HG03045 (cell line): ENCODE measurements at regions not wholly inside any gene's neighbourhood (a gene's known extent, or its start where the extent isn't known, plus 50 kb on each side); places are given as distances from the start of the nearest gene placed in this dataset.
"Not testable (repeated sequence)": the region's sequence is repeated elsewhere in the genome, so short reads cannot be mapped to it uniquely, and the experiment has no call there.

ENCODE experiments used
- ATAC-seq: cut with Tn5 transposase; IDR thresholded peaks from one replicate; pipeline ENCODE4 v1.9.1; 2021; ENCODE audit warnings: mild to moderate bottlenecking, moderate library complexity; ENCODE audit not compliant: unreplicated experiment

DNA sequence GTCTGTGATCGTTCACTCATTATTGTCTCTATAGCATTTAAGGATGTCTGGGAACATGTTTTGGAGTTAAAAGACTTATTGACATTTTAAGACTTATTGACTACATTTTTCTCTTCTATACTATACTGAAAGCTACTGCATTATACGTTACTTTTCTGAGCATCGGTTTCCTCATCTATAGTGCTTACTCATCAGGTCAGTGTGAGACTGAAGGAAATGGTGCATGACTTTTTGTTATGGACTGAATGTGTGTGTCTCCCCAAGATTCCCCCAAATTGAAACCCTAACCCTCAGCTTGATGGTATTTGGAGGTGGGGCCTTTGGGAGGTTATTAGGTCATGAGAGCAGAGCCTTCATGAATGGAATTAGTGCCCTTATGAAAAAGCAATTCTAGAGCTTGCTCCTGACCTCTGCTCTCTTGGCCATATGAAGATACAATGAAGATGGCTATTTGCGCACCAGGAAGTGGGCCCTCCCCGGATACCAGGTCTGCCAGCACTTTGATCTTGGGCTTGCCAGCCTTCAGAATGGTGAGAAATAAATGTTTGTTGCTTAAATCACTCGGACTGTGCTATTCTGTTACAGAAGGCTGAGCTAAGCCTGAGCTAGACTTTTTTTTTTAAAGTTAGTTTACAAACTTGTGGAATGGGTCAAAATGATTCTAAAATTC, 243.7 kb upstream of the RREB1 start:
- no peak for ATAC-seq

DNA sequence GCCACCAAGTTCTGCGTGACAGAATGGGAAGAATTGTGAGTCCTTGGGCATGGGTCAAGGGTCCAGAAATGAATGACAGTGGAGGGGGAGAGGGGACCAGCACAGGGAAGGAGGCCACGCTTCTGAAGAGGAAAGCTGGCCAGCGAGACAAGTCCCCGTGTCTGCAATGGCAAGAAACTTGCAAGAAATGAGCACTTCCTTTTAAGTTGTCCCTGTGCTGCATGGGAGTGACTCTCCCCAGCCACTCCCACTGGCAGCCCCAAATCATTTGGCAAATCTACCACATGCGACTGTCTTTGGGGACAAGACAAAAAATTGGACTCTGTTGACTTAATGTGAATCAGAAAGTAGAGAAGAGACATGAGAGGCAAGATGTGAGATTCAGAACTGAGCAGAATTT, 242.2 kb upstream of the RREB1 start:
- ATAC-seq: no peak

DNA sequence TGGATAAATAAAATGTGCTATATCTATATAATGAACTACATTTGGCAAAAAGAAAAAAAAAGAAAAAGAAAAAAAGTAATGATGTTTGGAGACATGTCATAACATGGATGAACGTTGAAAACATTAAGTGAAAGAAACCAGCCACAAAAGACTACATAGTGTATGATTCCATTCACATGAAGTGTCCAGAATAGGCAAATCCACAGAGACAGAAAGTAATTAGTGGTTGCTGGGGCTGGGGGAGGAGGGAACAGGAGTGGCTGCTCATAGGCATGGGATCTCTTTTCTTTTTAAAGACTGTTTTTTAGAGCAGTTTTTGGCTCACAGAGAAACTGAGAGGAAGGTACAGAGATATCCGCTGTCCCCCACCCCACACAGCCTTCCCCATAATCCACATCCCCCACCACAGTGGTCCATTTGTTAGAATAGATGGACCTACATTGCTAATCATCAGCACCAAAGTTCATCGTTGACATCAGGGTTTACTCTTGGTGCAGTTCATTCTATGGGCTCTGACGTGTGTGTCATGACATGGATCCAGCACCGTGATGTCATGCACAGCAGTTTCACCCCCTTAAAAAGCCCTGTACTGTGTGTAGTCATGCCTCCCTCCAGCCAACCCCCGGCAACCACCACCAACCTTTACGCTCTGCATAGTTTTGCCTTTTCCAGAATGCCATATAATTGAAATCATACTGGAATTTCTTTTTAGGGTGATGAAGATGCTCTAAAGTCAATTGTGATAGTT, 240.9 kb upstream of the RREB1 start:
- ATAC-seq: no peak

DNA sequence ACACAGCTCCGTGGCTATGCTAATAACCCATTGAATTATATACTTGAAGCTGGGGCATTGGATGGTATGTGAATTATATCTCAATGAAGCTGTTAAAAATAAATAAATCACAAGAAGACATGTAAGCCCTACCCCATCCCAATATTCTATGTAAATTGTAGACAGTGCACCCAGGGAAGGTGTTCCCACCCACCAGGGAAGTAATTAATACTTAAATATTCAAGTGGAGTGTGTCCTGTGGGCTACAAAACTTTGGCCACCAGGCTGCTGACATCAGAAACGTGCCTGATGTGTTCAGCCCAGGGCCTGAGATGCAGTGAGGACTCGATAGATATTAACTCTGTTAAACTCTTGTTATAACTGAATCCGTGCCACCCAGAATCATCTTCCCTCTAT, 240.4 kb upstream of the RREB1 start:
- no peak for ATAC-seq

DNA sequence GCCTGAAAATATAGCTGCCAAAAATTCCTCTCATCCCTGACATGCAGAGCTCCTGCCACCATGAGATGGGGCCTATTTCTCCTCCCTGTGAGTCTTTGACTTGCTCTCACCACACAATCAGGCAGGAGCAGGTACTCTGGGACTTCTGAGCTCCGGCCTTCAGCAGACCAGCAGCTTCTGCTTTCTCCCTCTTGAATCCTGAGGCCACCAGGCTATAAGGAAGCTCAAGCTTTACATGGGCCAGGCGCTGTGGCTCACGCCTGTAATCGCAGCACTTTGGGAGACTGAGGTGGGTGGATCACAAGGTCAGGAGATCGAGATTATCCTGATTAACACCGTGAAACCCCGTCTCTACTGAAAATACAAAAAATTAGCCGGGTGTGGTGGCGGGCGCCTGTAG, 238.7 kb upstream of the RREB1 start:
- ATAC-seq: no peak

DNA sequence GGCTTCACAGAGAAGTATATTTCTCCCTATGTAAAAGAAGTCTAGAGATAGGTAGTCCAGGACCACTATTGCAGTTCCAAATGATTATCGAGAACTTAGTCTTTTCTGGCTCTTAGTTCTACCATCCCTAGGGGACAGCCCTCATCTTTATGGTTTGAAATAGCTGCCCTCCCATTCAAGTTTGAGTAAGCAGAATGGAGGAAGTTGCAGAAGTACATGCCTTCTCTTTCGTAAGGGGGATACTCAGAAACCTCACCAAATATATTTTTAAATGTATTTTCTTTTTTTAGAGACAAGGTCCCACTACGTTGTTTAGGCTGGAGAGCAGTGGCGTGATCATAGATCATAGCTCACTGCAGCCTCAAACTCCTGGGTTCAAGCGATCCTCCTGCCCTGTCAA, 236.8 kb upstream of the RREB1 start:
- ATAC-seq: no peak

DNA sequence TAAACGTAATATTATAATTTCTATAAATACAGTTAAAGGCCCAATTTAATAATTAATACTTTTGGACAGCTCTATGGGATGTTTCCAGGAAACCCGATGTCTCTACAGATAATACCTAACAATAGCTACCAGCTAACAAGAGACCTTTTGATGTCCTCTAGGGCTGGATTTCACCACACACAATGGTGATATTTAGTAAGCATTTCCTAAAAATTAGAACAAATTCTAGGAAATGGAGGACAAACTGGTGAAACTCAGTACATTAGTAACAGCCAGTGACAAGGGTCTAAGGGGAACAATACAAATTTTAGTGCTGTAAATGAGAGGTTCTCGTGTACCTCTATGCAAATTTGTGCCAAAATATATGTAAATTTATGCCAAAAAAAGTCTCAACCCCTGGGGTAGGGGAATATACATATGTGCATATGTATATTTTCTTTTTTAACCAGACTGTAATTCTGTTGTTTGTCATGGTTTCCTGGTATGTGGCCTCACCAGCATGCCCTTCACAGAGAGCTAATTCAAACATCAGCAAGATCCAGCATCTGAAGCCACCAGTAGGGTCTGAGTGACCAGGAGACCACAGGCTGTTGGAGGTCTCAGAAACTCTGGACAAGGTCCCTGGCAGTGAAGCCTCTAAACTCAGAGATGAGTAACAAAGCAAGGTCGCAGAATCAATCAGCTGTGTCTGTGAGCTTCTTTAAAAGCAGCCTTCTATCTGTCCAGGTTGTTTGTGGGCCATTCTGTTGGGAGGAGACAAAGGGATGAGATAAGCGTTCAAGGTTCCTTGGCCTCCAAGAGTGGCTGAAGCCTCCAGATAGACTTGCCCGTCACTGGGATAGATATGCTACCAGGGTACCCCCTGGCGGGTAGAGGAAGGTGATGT, 235.1 kb upstream of the RREB1 start:
- no peak for ATAC-seq

DNA sequence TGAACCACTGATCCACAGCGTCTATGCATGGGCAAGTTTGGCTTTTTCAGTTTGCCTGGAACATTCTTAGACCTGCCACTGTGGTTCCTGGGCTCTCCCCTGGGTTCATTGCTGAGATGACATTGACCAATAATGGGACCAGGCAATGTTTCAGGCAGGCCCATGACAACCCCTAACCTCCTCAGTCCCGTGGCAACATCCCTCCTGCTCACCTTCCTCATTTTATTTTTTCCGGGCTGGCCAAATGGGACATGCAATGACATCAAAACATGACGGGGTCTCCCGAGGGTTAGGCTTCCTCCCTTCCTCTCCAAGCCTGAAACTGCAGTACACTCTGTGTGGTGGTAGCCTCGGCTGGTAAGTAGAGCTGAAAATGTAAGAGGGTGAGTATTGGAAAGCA, 234.0 kb upstream of the RREB1 start:
- ATAC-seq: no peak

DNA sequence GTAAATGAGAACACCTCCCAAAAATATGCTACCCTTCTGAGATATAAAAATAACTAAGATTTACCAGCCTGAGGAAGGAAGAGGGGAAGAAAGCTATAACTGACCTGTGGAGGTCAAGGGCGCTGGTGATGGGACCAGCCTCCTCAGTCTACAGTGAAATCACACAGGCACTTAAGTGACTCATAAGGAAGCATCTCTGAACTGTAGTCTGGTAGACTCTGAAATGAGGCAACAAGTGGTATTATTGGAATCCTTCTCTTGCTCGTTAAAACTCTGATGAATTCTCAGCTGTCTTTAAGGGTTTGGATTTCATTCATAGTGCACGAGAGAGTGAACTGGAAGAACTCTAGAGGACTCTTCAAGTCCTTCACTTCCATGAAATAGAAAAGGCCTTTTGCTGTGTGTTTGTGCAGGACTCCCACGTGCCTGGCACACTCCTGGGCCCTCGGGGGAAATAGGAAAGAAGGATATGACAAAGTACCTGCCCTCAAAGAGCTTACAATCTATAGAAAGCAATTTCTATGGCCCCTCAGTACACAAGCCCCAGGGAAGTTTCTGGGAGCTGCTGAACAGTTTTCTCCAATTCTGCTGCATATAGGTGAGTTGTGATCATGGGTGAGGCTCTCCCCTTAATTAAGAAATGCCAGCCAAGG, 231.8 kb upstream of the RREB1 start:
- ATAC-seq: no peak

DNA sequence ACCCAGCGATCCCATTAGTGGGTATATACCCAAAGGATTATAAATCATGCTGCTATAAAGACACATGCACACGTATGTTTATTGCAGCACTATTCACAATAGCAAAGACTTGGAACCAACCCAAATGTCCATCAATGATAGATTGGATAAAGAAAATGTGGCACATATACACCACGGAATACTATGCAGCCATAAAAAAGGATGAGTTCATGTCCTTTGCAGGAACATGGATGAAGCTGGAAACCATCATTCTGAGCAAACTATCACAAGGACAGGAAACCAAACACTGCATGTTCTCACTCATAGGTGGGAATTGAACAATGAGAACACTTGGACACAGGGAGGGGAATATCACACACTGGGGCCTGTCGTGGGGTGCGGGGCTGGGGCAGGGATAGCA, 230.0 kb upstream of the RREB1 start:
- ATAC-seq: not testable (repeated sequence)

DNA sequence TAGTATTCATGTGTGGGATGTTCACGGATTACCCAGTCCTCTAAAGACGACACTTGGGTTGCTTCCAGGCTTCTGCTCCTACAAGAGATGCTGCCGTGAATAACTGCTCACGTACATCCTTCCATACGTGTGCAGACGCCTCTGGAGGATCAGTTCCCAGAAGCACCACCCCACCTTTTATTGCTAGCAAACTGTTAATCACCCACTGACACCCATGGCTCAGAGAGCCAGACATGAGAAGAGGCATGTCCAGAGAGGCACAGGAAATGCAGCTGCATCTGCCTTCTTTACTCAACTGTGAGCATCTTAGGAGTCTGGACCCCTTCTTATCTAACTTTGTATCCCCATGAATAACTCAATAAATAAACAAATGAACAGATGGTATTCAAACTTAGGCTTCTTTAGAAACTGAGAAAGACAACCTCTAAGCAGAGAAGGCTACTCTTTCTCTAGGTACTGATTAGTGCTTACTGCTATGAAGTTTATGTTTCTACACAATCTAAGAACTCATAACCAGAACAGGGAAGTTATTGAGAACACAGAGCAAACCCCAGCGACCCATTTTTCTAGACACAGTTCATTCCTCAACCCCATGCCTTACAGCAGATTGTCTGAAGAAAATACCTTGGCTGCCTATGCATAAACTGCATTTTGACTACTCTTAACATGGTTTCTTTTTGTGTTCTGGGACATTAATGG, 228.7 kb upstream of the RREB1 start:
- no peak for ATAC-seq

DNA sequence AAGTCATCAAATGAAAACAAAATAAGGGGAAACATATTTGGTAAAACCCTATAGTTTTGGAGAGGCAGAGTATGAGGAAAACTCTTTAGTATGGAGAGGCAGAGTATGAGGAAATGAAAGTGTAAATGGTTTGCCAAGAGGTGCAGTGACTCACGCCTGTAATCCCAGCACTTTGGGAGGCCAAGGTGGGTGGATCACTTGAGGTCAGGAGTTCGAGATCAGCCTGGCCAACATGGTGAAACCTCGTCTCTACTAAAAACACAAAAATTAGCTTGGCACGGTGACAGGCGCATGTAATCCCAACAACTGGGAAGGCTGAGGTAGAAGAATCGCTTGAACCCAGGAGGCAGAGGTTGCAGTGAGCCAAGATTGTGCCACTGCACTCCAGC, 228.2 kb upstream of the RREB1 start:
- not testable (repeated sequence) for ATAC-seq

DNA sequence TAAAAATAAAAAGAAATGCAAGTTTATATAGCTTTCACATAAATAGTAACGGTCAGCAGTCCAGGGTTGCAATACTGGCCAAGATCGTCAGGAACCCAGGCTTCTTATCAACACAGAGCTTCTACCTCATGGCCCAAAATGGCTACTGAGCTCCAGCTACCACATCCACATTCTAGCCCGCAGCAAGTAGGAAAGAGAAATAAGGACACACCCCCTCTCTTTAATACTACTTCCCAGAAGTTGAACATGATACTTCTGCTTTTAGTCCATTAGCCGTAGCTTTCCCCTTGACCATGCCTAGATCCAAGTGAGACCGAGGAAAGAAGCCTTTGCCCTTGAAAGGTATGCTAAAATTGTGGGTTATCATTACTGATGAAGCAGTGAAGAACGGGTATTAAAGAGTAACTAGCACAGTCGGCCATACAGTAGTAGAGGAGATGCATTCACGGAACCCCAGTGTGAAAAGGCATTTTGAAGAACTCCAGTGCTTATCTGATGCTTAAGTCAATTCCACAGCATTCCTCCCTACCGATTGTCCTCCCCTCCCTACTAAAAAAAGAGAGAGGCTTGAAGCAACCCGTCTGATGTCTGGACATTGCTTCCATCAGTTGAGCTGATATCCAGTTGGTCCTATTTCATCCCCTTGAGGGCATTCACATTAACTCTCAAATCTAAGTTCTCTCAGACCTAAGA, 226.9 kb upstream of the RREB1 start:
- no peak for ATAC-seq

DNA sequence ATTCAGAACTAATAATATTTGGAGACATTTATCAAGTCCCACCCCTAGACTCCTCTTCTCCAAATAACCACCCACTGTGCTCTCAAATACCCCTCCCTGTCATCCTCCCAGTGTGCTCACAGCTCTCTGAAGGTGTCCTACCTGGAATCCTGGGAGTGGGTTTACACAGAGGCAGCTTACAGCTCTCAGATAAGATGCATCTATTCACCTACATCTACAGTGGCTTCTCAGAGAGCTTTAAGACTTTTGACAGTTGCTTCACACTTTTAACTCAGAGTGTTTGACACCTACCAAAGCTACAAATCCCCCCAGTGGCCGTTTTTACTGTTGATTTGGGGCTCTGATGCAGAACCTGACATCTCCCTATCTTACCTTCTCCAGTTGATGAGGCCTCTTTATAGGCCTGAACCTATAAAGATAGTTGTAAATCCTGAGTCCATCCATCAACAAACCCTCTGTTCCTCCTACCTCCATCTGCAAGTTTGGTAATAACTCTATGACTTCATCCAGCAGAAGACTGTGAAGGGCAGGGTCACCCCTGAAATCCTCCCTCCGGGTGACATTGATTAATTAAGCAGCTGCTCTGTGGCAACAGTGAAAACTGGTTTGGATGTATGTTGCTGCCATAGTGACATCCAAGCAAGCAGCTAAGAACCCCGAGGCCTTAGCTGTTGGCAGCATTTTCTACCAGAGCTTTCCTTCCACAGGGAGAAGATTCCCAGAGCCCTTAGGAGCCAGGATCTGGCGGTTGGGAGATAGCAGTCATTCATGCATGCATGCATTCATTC, 226.1 kb upstream of the RREB1 start:
- no peak for ATAC-seq

DNA sequence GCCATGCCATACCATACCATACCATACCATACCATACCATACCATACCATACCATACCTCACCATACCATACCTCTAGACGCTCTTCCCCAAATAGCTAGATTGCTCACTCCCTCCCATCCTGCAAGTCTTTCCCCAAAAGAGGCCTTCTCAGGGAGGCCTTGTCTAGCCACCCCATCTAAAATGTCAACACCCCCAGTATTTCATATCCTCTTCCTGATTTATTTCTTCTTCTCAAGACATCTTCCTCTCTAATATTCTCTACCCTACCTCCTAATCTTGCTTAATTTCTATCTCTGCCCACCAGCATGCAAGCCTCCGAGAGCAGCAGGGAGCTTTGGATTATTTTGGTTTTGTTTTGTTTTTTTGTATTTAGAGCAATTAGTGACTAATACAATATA, 225.2 kb upstream of the RREB1 start:
- no peak for ATAC-seq

DNA sequence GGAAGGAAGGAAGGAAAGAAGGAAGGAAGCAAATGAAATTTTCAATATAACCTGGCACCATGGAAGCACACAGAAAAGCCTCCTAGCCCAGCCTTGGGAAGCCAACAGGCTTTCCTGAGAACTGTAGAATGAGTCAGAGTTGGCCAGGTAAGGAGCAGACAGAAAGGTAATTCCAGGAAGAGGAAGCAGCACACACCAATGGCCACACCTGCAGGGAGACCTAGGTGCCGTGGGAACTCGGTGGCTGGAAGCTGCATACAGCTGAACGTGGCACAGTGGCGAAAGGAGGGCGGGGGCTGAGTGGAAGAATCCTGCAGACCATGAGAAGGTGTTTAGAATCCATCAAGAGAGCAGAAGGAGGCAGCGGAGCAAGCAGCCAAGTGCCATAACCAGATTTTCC, 224.8 kb upstream of the RREB1 start:
- ATAC-seq: no peak

DNA sequence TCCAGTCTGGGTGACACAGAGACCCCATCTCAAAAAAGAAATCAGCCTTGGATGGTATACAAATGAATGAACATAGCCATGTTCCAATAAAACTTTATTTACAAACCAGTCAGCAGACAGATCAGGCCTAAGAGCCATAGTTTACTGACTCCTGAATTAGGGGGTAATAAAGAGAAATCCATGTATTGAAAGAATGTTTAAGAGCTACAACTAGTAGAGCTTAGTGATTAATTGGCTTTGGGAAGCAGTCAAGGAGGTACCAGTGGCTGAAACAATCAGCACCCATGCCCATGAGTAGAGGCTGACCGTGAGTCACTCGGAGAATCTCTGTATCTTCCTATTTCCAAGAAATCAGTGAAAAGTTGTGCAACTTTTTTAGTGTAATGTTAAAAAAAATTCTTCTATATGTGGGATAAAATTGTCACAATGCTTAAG, 223.6 kb upstream of the RREB1 start:
- no peak for ATAC-seq

DNA sequence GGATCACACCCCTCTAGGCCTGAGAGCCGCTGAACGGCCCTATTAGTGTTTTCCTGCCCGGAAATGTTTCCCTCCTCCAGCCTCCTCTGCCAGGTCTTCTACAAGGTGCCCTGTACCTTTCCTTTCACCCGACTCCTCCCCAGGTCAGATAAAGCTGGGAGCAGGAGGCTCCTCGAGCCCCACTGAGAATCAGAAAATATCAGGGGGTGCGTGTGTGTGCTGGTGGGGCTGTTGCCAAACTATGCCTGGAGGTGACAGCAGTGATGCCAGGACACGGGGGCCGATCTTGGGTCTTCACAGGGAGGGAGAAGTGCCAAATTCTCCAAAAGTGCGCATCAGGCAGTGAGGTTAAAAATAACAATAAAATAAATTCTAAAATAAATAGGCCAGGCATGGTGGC, 222.8 kb upstream of the RREB1 start:
- ATAC-seq: no peak

DNA sequence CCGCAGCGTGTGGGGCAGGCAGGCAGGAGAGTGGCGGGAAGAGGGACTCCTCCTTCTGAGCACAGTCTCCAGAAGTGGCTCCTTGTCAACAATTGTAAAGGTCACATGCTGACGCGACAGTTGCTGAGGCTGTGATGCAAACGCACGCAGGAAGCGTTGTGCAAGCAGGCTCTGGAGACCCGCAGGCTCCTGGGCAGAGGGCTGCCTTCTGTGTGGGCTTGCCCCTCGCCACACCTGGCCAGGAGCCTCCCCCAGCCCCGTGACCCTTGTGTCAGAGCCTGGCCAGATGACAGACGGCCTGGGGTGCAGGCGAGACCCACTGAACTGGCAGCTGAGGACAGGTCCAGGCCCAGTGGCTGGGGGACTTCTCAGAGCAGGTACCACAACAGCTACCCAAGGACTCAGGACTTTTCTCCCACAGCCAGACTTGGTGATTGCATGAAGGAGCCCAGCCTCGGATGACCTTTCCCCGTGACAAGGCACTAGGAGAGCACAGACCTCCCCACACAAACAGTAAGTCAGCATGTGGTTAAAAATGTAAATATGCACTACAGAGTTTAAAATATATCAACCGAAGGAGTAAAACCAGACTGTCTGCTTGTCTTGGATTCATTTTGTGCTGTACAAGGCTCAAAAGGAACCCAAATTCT, 222.1 kb upstream of the RREB1 start:
- no peak for ATAC-seq
